ENCODE measurements at regions not wholly inside any gene's neighbourhood (a gene's known extent, or its start where the extent isn't known, plus 50 kb on each side); places are given as distances from the start of the nearest gene placed in this dataset.
"Not testable (repeated sequence)": the region's sequence is repeated elsewhere in the genome, so short reads cannot be mapped to it uniquely, and the experiment has no call there.

DNA sequence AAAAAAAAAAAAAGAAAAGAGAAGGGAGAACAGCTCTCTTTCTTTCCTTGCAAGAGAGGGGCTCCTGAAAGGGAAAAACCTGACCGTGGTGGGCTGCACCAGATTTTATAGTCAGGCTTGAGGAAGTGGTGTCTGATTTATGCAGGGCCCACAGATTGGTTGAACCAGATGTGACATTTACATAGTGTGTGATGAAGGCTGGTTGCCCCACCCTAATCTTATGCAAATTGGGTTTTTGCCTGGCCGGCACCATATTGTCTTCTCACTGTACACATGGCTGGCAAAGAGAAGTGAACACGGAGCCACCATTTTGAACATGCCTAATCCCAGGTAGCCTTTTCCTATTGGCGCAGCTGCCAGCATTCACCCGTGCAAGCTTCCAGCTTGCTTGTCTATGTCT is 154.4 kb downstream of the OXSM start:
- DNase-seq (ENCODE audit: low read depth in 4 of 4, low spot score in 3 of 4) = no peak

DNA sequence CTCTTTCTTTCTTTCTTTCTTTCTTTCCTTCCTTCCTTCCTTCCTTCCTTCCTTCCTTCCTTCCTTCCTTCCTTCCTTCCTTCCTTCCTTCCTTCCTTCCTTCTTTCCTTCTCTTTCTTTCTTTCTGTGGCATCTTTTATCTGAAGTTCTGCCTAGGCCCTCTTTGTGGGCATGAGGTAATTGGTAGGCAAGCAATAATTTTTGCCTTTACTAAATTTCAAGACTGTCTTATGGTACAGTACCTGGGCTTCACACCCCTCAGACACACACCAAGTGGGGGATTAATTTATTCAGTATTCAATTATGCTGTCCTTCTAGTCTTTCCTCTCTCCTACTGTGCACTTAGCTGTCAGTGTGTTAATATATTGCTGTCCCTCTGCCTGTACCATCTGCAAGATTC is 155.5 kb downstream of the OXSM start:
- no peak for DNase-seq (ENCODE audit: low read depth in 4 of 4, low spot score in 3 of 4)

DNA sequence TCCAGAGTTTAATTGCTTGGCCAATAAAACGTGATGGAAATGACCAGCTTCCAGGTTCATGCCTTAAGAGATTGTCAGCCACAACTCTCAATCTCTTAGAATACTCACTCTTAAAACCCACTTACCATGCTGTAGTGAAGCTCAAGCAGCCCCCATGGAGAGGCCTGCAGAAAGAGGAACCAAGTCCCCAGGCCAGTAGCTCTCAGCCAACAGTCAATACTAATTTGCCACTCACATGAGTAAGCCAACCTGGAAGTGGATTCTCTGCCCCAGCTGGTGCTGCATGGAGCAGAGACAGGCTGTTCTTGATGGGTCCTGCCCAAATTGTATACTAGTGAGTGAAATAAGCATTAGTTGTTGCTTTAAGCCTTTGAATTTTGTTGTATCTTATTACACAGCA is 155.9 kb downstream of the OXSM start:
- no peak for DNase-seq (ENCODE audit: low read depth in 4 of 4, low spot score in 3 of 4)

DNA sequence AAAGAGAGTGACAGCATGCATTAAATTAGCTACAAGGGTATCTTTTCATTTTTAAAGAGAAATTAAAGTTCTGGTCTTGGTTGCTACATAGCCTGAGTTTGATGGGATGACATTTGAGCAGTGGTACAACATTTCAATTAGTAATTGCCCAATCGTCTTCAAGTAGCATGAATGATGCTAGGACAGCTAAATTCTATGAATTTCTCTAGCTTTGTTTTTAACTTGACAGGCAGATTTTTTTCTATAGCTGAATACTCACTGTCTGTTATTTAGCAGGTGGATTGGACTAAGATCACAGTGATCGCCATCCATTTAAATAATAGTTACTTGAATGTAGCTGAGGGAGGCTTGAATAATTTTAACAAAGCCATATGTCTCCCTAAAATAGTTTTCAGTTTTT is 162.2 kb downstream of the OXSM start:
- DNase-seq (ENCODE audit: low read depth in 4 of 4, low spot score in 3 of 4) = no peak

DNA sequence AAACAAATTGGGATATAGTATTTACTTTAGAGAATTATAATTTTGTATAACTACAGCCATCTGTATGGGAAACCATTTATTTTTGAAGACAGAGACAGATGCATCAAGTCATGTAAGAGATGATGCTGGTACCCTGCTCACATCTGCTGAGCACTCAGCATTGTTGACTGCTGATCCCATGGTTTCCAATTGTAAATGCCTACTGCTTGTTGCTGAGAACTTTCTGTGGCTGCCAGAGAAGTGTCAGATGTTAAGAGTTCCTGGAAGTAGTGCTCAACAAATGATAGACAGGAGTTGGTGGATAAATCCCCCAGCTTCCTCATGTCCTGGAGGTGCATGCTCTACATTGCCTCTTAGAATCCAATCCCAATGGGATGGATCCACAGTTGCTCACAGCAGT is 167.1 kb downstream of the OXSM start:
- DNase-seq (ENCODE audit: low read depth in 4 of 4, low spot score in 3 of 4) = no peak

DNA sequence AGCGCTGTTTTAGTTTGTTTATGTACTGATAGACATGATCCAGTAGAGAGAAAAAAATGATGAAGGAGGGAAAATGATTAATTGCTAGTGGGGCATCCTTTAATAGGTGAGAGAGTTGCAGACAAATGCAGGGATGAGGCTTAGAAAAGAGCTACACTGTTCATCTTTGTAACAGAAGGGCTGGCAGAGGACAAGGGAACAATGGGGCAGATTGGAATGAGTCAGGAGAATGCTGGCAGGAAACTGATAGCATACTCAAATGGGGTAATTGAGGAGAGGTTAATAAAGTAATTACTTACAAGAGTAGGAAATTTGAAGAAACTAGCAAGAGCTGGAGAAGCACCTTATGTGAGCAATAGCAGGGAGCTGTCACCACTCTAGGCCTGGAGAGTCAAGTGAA is 170.9 kb downstream of the OXSM start:
- DNase-seq (ENCODE audit: low read depth in 4 of 4, low spot score in 3 of 4) = no peak

DNA sequence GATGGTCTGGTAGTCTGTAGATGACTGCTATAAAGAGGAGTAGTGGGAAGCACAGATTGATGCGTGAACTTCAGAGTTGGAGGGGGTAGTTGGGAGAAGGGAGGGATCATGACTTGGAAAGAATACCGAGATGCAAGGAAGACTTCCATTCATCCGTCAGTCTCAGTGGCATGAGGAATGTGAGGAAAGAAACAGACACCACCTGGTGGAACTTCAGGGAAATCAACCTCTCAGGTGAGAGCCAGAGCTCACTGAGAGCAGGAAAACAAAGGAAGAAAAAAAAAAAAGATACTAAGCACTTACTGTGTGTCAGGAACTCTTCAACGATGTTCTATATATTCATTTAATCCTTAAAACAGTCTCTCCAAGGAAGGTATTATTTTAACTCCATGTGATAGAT is 172.4 kb downstream of the OXSM start:
- no peak for DNase-seq (ENCODE audit: low read depth in 4 of 4, low spot score in 3 of 4)

DNA sequence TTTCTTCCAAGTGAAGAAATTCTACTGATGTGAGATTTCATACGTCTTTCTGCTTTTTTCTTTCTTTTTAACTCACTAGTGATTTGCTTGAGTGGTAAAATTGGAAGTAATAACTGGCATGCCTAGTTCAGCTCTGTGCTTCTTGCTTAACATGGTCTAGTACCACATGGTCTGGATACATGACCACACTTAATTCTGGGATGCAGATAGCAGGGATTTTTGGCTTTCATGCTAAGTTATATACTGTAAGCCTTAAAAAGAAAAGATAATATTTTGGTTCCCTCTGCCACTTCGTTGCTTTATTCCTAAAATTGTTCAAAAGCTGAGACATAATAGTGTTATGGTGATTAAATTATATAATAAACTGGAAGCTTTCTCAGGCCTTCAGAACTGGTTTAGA is 174.3 kb downstream of the OXSM start:
- no peak for DNase-seq (ENCODE audit: low read depth in 4 of 4, low spot score in 3 of 4)

DNA sequence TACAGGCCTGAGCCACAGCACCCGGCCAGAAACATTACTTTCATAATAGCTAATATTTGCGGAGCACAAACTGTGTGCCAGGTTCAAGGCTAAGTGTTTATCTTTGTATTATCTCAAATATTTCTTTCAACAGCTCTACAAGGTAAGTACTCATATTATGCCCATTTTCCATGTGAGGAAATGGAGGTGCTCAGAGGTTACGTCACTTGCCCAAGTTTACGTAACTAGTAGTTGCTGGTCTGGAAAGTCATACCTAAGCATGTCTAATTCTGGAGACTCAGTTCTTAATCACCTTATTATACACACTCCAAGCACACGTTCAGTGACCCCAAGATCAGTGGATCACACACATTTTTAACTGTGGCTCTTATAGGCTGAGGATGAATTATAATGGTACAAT is 177.5 kb downstream of the OXSM start:
- no peak for DNase-seq (ENCODE audit: low read depth in 4 of 4, low spot score in 3 of 4)

DNA sequence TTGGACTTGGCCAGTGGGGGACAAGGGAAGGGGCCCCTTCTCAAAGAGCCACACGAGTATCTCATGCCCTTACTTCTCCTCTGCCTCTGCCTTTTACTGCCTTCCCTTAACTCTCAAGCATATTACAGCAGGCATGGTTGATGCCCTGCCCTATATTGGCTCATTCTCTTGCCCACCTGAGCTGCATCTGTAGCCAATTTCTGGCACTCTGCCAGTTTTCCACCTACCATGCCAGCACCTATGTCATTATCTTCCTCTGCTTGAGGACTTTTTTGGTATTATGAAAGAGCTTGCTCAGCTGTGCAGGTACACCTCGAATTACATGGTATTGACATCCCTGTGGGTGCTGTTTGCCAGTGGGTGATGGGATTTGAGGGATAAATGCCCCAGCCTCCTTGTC is 181.8 kb downstream of the OXSM start:
- DNase-seq (ENCODE audit: low read depth in 4 of 4, low spot score in 3 of 4) = no peak

DNA sequence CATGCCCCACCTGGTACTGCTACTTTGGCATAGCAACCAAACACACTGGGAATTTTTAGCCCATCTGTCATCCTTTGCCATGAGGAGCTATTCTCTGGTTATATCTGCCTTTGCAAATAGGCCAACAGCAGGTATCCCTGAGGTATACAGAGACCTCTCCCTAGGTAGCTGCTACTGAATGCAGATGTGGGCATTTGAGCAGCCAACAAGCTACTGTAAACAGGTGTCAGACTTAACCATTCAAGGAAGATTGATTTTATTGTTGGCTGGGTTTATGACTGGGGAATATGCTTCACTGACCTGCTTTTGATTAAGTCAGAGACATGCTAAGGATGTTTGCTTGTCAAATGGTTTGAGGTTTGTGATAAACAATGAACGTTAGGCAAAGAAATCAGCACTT is 183.2 kb downstream of the OXSM start:
- no peak for DNase-seq (ENCODE audit: low read depth in 4 of 4, low spot score in 3 of 4)

DNA sequence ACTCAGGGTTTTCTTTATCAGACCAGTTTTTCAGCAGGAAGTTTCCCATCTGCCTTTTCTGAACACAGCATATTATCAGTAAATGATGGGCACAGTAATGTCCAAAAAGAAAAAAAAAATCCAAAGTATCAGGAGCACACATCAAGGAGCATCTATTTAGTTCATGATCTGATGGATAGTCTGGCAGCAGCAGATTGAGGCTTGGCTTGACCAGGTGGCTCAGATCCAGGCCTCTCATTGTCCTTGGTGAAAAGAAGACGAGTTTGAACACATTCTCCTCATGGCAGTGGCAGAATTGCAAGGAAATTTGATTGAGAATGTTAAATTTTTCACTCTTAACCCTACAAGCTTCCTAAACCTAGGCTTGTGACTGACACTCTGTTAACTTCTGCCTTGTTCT is 192.9 kb downstream of the OXSM start:
- DNase-seq (ENCODE audit: low read depth in 4 of 4, low spot score in 3 of 4) = no peak

DNA sequence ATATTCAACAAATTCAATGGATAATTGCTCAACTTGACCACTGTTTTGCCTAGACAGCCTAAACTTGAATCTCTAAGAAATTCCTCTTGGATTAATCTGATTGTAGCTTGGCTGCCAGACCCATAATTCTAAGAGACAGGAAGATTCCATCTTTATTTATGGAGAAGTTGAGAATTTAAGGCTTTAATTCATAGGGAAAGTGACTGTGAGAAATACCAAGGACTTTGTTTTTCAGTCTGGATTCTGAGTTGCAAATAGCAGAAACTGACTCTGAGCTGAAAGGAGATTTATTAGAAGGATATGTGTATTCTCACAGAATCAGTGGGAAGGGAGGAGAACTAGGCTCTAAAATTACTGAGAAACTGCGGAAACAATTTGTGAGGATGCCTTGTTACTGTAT is 195.7 kb downstream of the OXSM start:
- no peak for DNase-seq (ENCODE audit: low read depth in 4 of 4, low spot score in 3 of 4)

DNA sequence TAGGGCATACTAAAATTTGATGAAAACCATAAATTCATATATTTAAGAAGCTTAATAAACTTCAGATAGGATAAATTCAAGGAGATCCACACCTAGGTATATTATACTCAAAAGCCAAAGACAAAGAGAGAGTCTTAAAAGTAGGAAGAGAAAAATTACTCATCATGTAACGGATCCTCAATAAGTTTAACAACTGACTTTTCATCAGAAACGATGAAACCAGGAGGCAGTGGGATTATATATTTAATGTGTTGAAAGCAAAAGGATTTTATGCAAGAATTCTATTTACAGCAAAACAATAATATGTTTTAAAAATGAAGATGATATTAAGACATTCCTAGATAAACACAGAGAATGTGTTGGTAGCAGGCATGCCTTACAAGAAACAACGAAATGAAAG is 202.7 kb downstream of the OXSM start:
- DNase-seq (ENCODE audit: low read depth in 4 of 4, low spot score in 3 of 4) = no peak

DNA sequence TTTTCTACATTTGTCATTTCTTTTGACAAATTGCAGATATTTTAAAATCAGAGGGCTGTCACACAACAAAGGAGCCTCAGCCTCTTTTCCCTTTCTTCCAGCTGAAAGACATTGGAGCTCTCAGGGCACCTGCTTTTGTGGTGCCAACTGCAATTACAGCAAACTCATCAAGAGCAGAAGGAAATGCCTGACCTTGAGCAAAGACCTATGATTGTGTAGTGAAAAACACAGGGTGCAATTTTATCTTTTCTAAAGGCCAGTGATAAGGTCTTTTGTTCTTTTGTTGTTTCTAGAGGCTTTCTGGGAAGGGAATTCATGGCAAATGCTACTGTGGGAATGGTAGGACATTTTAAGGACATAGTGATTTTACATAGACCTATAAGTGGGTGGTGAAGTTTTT is 214.3 kb downstream of the OXSM start:
- no peak for DNase-seq (ENCODE audit: low read depth in 4 of 4, low spot score in 3 of 4)

DNA sequence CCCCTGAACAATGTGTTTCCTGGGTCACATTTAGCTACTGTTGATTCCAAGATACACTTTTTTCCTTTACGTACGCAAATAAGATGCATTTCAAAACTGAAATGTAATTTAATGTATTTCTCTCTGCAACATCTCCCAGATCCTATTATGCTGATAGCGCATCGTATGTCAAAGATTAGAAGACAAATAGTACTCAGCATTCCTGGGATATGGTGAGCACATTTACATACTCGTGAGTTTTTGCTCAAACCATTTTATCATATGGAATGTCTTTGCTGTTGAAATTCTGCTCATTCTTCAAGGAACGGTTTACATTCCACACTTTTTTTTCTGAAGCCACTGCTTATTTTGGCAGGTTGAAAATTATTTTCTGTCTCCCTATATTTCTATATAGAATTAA is 221.4 kb downstream of the OXSM start:
- DNase-seq (ENCODE audit: low read depth in 4 of 4, low spot score in 3 of 4) = no peak

DNA sequence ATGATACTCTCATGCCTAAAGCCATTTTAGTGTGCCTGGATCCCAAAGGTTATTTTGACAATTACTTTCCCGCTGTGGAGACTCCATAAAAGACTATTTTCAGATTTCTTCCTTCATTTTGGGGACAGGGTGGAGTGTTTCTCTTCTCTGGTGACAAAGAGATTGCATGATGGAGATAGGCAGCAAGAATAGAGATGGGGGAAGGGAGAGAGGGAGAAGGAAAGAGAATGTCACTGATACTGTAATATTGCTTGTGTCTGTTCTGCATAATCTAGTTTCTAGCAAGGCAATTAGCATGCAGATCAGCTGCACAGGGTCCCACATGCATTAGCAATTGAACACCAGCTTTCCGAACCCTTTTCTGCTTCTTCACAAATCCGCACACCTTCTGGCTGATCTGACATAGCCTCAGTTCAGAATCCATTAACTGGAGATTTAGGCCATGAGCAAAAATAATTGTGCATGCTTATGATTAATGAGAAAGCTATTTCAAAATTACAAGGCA is 222.4 kb downstream of the OXSM start:
- no peak for DNase-seq (ENCODE audit: low read depth in 4 of 4, low spot score in 3 of 4)

DNA sequence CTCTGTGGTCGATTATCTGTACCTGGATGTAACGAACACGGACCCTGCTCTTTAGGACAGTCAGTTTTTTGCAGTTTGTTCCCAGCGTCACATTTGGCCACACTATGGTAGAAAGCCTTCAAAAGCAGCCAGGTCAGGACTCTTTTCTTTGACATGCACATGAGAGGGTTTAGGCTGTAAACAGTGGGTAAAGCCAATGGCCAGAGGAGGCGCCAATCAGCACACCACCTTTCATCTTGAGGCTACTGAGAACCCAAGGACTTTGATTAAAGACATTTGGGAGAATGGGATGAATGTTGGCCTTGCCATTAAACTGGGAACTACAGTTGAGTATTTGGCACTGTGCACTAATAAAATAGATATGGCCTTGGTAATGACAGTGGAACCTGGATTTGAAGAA is 225.9 kb downstream of the OXSM start:
- no peak for DNase-seq (ENCODE audit: low read depth in 4 of 4, low spot score in 3 of 4)

DNA sequence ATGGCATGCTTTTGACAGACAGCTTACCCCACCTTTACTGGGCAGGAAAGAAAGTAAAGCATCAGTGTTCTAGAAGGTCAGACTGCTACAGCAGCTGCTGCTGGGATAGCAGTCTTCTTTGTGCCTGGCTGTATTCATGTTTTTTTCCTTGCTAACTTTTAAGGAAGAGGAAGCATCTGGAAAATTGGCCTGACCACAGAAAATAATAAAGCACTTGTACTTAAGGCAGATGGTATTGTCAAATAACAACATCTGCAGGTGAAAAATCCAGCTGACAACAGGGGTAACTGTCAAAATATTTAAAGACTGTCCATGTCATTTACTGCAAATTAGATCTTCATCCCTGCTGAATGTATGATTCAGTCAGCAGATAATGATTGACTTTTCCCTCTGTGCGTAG is 229.0 kb downstream of the OXSM start:
- DNase-seq (ENCODE audit: low read depth in 4 of 4, low spot score in 3 of 4) = no peak

DNA sequence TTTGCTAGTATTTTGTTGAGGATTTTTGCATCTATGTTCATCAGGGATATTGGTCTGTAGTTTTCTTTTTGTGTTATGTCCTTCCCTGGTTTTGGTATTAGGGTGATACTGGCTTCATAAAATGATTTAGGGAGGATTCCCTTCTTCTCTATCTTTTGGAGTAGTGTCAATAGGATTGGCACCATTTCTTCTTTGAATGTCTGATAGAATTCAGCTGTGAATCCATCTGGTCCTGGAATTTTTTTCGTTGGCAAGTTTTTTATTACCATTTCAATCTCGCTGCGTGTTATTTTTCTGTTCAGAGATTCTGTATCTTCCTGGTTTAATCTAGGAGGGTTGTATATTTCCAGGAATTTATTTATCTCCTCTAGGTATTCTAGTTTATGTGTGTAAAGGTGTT is 234.3 kb downstream of the OXSM start:
- DNase-seq (ENCODE audit: low read depth in 4 of 4, low spot score in 3 of 4) = not testable (repeated sequence)

DNA sequence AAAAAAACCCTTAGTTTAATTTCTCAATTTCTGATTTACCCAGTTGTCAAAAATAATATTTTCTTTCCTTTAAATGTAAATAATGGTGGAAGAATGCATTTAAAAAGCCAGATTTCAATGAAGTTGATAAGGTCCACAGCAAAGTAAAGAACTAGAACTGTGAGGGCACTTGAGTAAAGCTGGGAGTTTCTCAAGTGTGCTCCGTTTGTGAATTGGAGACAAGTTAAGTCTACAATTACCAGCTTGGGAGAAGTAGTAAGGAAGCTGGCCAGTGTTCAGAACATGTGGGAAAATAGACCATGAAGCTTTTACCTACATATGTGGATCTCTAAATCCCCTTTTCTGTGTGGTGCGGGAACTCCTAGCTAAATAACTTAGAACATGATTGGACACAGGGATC is 239.4 kb downstream of the OXSM start:
- no peak for DNase-seq (ENCODE audit: low read depth in 4 of 4, low spot score in 3 of 4)

DNA sequence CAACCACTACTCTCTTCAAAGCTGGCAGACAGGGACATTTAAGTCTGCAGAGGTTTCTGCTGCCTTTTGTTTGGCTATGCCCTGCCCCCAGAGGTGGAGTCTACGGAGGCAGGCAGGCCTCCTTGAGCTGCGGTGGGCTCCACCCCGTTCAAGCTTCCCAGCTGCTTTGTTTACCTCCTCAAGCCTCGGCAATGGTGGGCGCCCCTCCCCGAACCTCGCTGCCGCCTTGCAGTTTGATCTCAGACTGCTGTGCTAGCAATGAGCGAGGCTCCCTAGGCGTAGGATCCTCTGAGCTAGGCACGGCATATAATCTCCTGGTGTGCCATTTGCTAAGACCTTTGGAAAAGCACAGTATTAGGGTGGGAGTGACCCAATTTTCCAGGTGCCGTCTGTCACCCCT is 252.2 kb downstream of the OXSM start:
- not testable (repeated sequence) for DNase-seq (ENCODE audit: low read depth in 4 of 4, low spot score in 3 of 4)

DNA sequence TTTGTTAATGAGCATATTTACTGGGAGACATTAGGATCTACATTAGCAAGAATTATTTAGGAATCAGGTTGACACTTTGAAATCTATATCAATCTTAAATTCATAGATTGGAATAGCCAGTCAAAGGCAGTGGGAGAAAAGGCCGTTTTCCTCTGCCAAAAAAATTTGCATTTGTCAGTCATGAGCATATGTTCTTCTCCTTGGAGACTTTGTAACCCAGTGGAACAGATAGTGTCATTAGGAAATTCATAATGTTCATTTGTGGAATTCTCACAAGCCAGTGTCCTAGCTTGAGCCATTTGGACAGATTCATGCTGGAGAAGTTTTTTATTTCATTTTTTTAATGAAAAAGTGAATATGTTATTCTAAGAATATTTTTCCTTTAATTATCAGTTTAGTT is 260.1 kb downstream of the OXSM start:
- no peak for DNase-seq (ENCODE audit: low read depth in 4 of 4, low spot score in 3 of 4)

DNA sequence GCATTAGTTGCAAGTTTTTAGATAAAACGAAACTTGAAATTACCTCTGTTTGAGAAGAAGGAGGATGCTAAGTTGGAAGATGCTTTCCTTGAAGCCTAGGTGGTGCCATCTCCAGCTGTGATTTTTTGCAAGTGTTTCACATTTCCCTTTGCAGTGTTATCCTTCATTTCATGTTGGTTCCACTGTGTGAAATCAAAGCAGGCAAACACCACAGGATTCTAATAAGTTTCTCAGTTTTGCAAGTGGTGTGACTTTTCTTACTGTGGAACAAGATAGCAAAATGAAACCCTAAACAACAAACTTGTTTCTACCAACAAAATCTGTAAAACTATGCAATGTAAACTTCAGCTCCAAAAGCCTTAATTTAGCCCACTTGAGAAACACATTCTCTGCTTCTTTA is 260.9 kb downstream of the OXSM start:
- DNase-seq (ENCODE audit: low read depth in 4 of 4, low spot score in 3 of 4) = no peak
